ENCODE measurements at regions not wholly inside any gene's neighbourhood (a gene's known extent, or its start where the extent isn't known, plus 50 kb on each side); places are given as distances from the start of the nearest gene placed in this dataset.
"Not testable (repeated sequence)": the region's sequence is repeated elsewhere in the genome, so short reads cannot be mapped to it uniquely, and the experiment has no call there.

- Histone ChIP-seq H3K27ac (no peak overlapping the region), H3K27me3 (no peaks in the 10 kb centered on the region), H3K4me3 (no peak overlapping the region), H3K36me3 (replicated peaks in 1 of 2) (no peaks in the 10 kb centered on the region), H3K4me1 (replicated peaks in 1 of 2) (no peaks in the 10 kb centered on the region), H3K9me3 (replicated peaks in 1 of 3) (no peaks in the 10 kb centered on the region)
- intact Hi-C loops (cut with DNase I), result no loop called here
- DNase-seq, result no peak
- TF ChIP-seq CTCF (IDR thresholded peaks at IDR 0.05) (no peak), POLR2A (IDR thresholded peaks at IDR 0.05) (no peak)
- WGBS, 4 donors, result 79 to 87% (median 85%) methylated on average over 3 of the region's 3 CpGs
Measured at GRCh38 chr4:31735004-31735403, 1014.8 kb downstream of the PCDH7 start.

DNA sequence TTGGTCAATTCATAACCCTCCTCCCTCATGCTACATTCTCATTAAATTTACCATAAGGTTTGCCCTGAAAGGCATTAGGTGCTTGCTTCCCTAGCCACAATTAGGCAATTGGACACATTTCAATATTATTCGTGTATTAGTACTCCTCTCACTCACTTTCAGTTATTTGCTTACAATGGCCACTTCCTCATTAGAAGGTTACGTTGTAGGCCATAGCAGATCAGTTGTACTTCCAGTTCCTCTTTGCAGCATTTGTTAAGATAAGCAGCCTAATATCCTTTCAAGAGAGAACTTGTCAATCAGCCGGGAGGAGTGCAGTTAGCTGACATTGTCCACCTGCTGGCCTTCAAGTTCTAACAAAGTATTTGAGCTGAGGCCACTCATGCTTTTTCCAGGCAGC, 1017.2 kb downstream of the PCDH7 start:
- no peak for DNase-seq
- H3K4me3 ChIP-seq, result no peak overlapping the region
- no peak overlapping the region for H3K27ac ChIP-seq
- no peaks in the 10 kb centered on the region for H3K9me3 ChIP-seq (replicated peaks in 1 of 3)
- H3K36me3 ChIP-seq (replicated peaks in 1 of 2), result no peaks in the 10 kb centered on the region
- intact Hi-C loops (cut with DNase I), result no loop called here
- no peaks in the 10 kb centered on the region for H3K27me3 ChIP-seq
- no peak for TF ChIP-seq POLR2A (IDR thresholded peaks at IDR 0.05)
- TF ChIP-seq CTCF (IDR thresholded peaks at IDR 0.05), result no peak
- 64 to 77% (median 69%) methylated on average over 3 of the region's 3 CpGs for WGBS, 4 donors
- no peaks in the 10 kb centered on the region for H3K4me1 ChIP-seq (replicated peaks in 1 of 2)

DNA sequence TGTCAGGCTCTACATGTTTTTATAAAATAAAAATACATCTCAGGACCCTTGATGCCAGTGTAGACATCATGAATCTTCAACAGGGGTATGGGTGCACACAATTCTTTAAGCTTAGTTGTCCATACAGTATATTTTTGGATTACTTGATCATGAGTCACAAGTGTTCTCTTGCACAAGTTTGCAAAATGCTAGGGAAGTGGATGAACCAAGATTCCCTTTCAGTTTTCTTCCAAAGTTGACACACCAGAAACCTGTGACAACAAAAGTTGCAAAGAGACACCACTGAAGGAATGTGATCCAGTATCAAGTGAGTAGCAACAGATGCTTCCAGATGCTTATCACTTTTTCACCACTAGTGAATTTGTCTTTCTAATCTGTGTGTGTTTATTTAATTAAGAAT, 1021.2 kb downstream of the PCDH7 start:
- H3K27ac ChIP-seq, result no peak overlapping the region
- no peaks in the 10 kb centered on the region for H3K36me3 ChIP-seq (replicated peaks in 1 of 2)
- TF ChIP-seq POLR2A (IDR thresholded peaks at IDR 0.05) (no peak), CTCF (IDR thresholded peaks at IDR 0.05) (no peak)
- H3K27me3 ChIP-seq, result no peaks in the 10 kb centered on the region
- DNase-seq, result no peak
- H3K4me3 ChIP-seq, result no peak overlapping the region
- H3K4me1 ChIP-seq (replicated peaks in 1 of 2), result no peaks in the 10 kb centered on the region
- H3K9me3 ChIP-seq (replicated peaks in 1 of 3), result no peaks in the 10 kb centered on the region
- intact Hi-C loops (cut with DNase I), result no loop called here

DNA sequence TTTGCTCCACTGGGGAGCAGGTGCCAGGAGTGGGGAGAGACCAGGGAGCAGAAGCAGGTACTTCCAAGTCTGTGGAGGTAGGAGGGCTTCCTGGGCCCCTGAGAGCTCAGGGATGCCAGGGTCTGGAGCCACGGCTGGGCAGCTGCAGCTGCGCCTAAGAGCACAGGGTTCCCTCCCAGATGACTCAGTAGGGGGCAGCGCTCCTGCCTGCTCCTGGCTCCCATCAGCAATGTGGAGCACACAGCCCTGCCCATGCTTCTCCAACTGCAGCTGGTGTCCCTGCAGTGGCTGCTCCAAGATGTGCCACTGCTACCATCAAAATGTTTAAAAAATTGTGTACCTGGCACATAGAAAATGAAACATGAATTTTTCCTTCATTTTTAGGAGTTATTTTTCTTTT, 1028.2 kb downstream of the PCDH7 start:
- intact Hi-C loops (cut with DNase I), result no loop called here
- DNase-seq, result no peak
- 75 to 87% (median 79%) methylated on average over 3 of the region's 3 CpGs; no CpG with 5 or more reads in 1 of the 4 donors for WGBS, 4 donors
- Histone ChIP-seq H3K9me3 (replicated peaks in 1 of 3) (no peaks in the 10 kb centered on the region), H3K36me3 (replicated peaks in 1 of 2) (no peaks in the 10 kb centered on the region), H3K27me3 (no peaks in the 10 kb centered on the region), H3K4me1 (replicated peaks in 1 of 2) (no peaks in the 10 kb centered on the region), H3K27ac (no peak overlapping the region), H3K4me3 (no peak overlapping the region)
- TF ChIP-seq POLR2A (IDR thresholded peaks at IDR 0.05) (no peak), CTCF (IDR thresholded peaks at IDR 0.05) (no peak)

DNA sequence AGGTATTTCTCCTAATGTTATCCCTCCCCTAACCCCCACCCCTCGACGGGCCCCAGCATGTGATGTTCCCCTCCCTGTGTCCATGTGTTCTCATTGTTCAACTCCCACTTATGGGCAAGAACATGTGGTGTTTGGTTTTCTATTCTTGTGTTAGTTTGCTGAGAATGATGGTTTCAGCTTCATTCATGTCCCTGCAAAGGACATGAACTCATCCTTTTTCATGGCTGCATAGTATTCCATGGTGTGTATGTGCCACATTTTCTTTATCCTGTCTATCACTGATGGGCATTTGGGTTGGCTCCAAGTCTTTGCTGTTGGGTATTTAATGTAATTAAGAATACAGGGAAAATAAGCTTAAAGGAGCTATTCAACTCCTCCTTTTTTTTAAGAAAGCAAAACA, 1030.4 kb downstream of the PCDH7 start:
- intact Hi-C loops (cut with DNase I); H3K27me3 ChIP-seq; H3K4me1 ChIP-seq (replicated peaks in 1 of 2); H3K4me3 ChIP-seq; DNase-seq; H3K9me3 ChIP-seq (replicated peaks in 1 of 3); H3K36me3 ChIP-seq (replicated peaks in 1 of 2); H3K27ac ChIP-seq: not testable (repeated sequence)
- WGBS, 4 donors, result 78 to 90% (median 79%) methylated on average over 1 to 2 of the region's 2 CpGs

Data from adrenal gland (tissue), 9 donors.